D721Med (cell line): ENCODE measurements at regions not wholly inside any gene's neighbourhood (a gene's known extent, or its start where the extent isn't known, plus 50 kb on each side); places are given as distances from the start of the nearest gene placed in this dataset.

Source experiments
- DNase-seq: peaks from one replicate; pipeline ENCODE4 v3.0.0; 2011; ENCODE audit warnings: low spot score; ENCODE audit not compliant: insufficient read length
- FAIRE-seq: peaks from 2 replicates; lab custom pipeline; 2011; peaks lifted over from hg19 to GRCh38; lab: Jason Lieb, UNC
- CTCF ChIP-seq: IDR thresholded peaks from 2 replicates; pipeline ENCODE4 v1.5.1; 2012; ENCODE audit warnings: mild to moderate bottlenecking, control low read depth; ENCODE audit not compliant: insufficient read depth; ENCODE audit errors: missing control alignments

DNA sequence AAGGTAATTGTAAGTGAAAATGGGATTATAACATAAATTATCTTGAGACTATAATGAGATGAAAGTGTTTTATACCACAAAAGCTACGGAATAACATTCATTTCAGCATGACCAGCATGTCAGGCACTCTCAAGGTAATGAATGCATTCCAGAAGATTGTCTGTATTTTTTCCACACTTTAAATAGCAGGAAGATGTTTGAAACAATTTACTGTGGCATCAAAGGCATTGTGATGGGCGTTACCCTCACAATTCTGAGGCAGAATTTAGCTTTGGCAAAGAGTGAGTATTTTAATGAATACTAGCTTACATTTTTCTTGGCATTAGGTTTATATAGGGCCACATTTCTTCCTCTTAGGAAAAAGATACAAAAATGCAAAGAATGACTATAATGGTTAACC is 627.2 kb downstream of the BCKDHB start:
- FAIRE-seq (no peak), DNase-seq (no peak)
- TF ChIP-seq CTCF = no peak

- no peak for FAIRE-seq
- TF ChIP-seq CTCF = no peak
- no peak for DNase-seq
These were observed 622.4 kb downstream of the BCKDHB start for GRCh38 chr6:80728830-80729229.

GRCh38 chr6:80728101-80728750 is 621.8 kb downstream of the BCKDHB start:
- no peak for TF ChIP-seq CTCF
- no peak for DNase-seq
- FAIRE-seq = no peak

DNA sequence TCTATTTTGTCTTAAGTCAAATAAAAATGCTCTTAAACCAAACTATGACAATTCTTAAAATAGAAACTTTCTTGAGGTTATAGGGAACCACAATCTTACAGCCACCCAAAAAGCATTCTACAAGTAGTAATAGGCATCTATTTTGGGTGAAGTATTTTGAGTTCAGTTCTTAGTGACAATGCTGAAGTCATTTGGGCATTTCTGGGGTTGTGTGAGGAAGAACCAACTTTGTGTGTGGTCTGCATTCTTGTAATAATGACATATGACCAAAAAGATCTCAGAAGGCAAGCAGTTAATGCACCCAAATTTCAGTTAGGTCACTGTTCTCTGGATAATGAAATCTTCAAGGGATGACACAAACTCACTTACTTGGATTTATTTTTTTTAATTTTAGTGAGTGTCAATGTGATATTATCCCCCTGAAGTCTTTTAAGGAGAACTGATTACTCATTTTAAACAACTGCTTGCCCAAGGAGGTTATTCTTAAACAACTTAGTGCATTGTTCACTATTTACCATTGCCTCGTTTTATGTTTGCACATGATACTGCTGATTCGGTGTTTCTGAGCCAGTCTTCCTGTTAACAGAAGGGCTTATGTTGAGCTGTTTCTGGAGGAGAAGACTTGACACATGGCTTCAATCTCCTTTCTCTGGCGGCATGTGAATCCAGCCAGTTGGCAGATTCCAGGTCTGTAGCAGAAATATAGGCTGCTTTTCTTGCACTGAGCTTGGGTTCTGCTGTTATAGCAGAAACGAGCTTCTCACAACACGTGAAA is 618.9 kb downstream of the BCKDHB start:
- no peak for DNase-seq
- TF ChIP-seq CTCF = no peak
- no peak for FAIRE-seq

DNA sequence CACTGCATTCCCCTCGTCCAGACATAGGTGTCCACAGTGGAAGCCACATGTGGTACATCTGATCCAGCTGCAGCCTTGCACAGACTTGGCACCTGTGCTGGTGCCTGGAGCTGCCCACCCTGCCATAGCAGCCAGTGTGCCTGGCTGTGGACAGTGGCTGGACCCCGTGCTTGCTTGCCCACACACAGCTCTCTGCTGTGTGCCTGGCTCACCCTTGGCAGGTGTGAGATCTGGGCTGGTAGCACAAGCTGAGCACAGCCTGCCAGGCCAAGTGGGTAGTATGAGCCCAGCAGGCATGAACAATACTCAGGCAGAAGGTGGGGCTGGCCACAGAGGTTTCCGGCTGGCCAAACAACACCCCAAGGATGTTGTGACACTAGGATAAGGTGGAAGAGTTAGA is 614.4 kb downstream of the BCKDHB start:
- DNase-seq (no peak), FAIRE-seq (no peak)
- no peak for TF ChIP-seq CTCF

GRCh38 chr6:80714513-80714912 is 608.0 kb downstream of the BCKDHB start:
- FAIRE-seq (no peak), DNase-seq (no peak)
- TF ChIP-seq CTCF = no peak

- DNase-seq = no peak
- FAIRE-seq = no peak
- TF ChIP-seq CTCF = no peak
These were observed 592.0 kb downstream of the BCKDHB start for GRCh38 chr6:80698459-80698858.
